Caco-2 (cell line): ENCODE measurements at regions not wholly inside any gene's neighbourhood (a gene's known extent, or its start where the extent isn't known, plus 50 kb on each side); places are given as distances from the start of the nearest gene placed in this dataset.

Source experiments
- BruUV-seq: library from RNA; stranded (reverse); fragments of 400-500 nt; replicated peaks from 2 replicates; lab custom pipeline; 2021; lab: Mats Ljungman, UMichigan
- CTCF ChIA-PET: fragments of 300-600 bp; sonication (Branson Sonifier 250); formaldehyde crosslinking; loops from one replicate; lab custom pipeline; 2022; ENCODE audit warnings: antibody characterized with exemption; lab: Charles Lee
- POLR2A ChIA-PET: fragments of 300-600 bp; sonication (Branson Sonifier 250); formaldehyde crosslinking; loops from one replicate; lab custom pipeline; 2022; ENCODE audit warnings: antibody characterized with exemption; lab: Charles Lee
- DNase-seq, 2 experiments: peaks; one replicate each; pipeline versions ENCODE4 v3.0.0 to v3.0.0-alpha.2; 2020 to 2022
- H3K27me3 ChIP-seq: replicated peaks from 2 replicates; pipeline ENCODE4 v1.6.0; 2011; ENCODE audit warnings: low read length; ENCODE audit not compliant: control insufficient read depth, insufficient read depth
- H3K36me3 ChIP-seq: 2 replicates; pipeline ENCODE4 v1.5.1; 2011; ENCODE audit warnings: low read length; ENCODE audit not compliant: control insufficient read depth, insufficient read depth
- H3K4me1 ChIP-seq: fragments of 250-450 bp; sonication (Bioruptor Pico); 2 replicates; pipeline ENCODE4 v1.5.1; 2020; ENCODE audit warnings: mild to moderate bottlenecking
- H3K4me3 ChIP-seq: 2 replicates; pipeline ENCODE4 v1.5.1; 2011; ENCODE audit warnings: low read depth, mild to moderate bottlenecking, control low read depth, low read length
- H3K9me3 ChIP-seq: fragments of 250-450 bp; sonication (Bioruptor Pico); 2 replicates; pipeline ENCODE4 v1.5.1; 2020; ENCODE audit warnings: mild to moderate bottlenecking, moderate library complexity
- H3K27ac Mint-ChIP-seq: one replicate; pipeline ENCODE4 v1.8.0; 2022; ENCODE audit warnings: mixed read lengths; ENCODE audit not compliant: unreplicated experiment
- H3K27me3 Mint-ChIP-seq: one replicate; pipeline ENCODE4 v1.8.0; 2022; ENCODE audit warnings: mixed read lengths; ENCODE audit not compliant: insufficient read depth, unreplicated experiment
- H3K36me3 Mint-ChIP-seq: one replicate; pipeline ENCODE4 v1.8.0; 2022; ENCODE audit warnings: mild to moderate bottlenecking, mixed read lengths; ENCODE audit not compliant: insufficient read depth, unreplicated experiment
- H3K4me1 Mint-ChIP-seq: one replicate; pipeline ENCODE4 v1.8.0; 2022; ENCODE audit warnings: low read depth, mixed read lengths; ENCODE audit not compliant: unreplicated experiment
- H3K4me3 Mint-ChIP-seq: one replicate; pipeline ENCODE4 v1.8.0; 2022; ENCODE audit warnings: mild to moderate bottlenecking, moderate library complexity, mixed read lengths; ENCODE audit not compliant: unreplicated experiment
- H3K9me3 Mint-ChIP-seq: one replicate; pipeline ENCODE4 v1.8.0; 2022; ENCODE audit warnings: mixed read lengths; ENCODE audit not compliant: unreplicated experiment
- CTCF ChIP-seq, 2 experiments: fragments of 200-600 bp in 1 of 2; IDR thresholded peaks; 1 replicate in 1 of 2; 2 replicates in 1 of 2; pipeline versions ENCODE4 v1.5.1 to v1.8.0; 2011 to 2022; ENCODE audit warnings: antibody characterized with exemption in 1 of 2, control low read depth in 1 of 2, inconsistent platforms in 1 of 2, low read depth in 1 of 2, low read length in 1 of 2, mild to moderate bottlenecking in 1 of 2, moderate library complexity in 1 of 2; ENCODE audit not compliant: insufficient read depth in 1 of 2, severe bottlenecking in 1 of 2, unreplicated experiment in 1 of 2
- intact Hi-C: fragments of 100-400 bp; cut with micrococcal nuclease; formaldehyde crosslinking; loops from one replicate; pipeline ENCODE4 v1.10.0; 2022; ENCODE audit not compliant: unreplicated experiment

- H3K4me1 ChIP-seq = 0 out of 2 replicates have a peak, but pooled peaks cover 5% of the 10 kb centered on the region
- TF ChIP-seq CTCF (IDR thresholded peaks at IDR 0.05; ENCODE audit: insufficient read depth in 1 of 2, low read depth in 1 of 2, low read length in 1 of 2, severe bottlenecking in 1 of 2, unreplicated experiment in 1 of 2) = no peak
- intact Hi-C loops = no loop called here
- H3K27me3 Mint-ChIP-seq = no peaks in the 10 kb centered on the region
- H3K36me3 ChIP-seq = no peaks in the 10 kb centered on the region
- H3K4me3 ChIP-seq = no peak overlapping the region
- no peaks in the 10 kb centered on the region for H3K36me3 Mint-ChIP-seq
- peaks cover 5% of the 10 kb centered on the region; the same call in 1 of the 2 replicates for H3K9me3 ChIP-seq
- peaks cover under 1% of the 10 kb centered on the region for H3K4me1 Mint-ChIP-seq
- ChIA-PET CTCF (no interaction called here), POLR2A (no interaction called here)
- H3K27me3 ChIP-seq = no peaks in the 10 kb centered on the region
- no peaks in the 10 kb centered on the region for H3K9me3 Mint-ChIP-seq
- no peak overlapping the region for H3K4me3 Mint-ChIP-seq
- no peak for DNase-seq
- no peak overlapping the region for H3K27ac Mint-ChIP-seq
- no TSS peak for BruUV-seq
Measured at GRCh38 chr6:11475016-11475415, 62.5 kb upstream of the TMEM170B start.

- Mint-ChIP-seq H3K4me1 (no peaks in the 10 kb centered on the region), H3K36me3 (no peaks in the 10 kb centered on the region), H3K9me3 (no peaks in the 10 kb centered on the region), H3K27ac (no peak overlapping the region), H3K4me3 (no peak overlapping the region), H3K27me3 (no peaks in the 10 kb centered on the region)
- CTCF ChIA-PET = no interaction called here
- no peak overlapping the region for H3K4me3 ChIP-seq
- H3K36me3 ChIP-seq = no peaks in the 10 kb centered on the region
- intact Hi-C loops = no loop called here
- BruUV-seq = no TSS peak
- POLR2A ChIA-PET = no interaction called here
- no peak for DNase-seq
- H3K27me3 ChIP-seq = no peaks in the 10 kb centered on the region
- no peaks in the 10 kb centered on the region for H3K4me1 ChIP-seq
- TF ChIP-seq CTCF (IDR thresholded peaks at IDR 0.05; ENCODE audit: insufficient read depth in 1 of 2, low read depth in 1 of 2, low read length in 1 of 2, severe bottlenecking in 1 of 2, unreplicated experiment in 1 of 2) = no peak
- H3K9me3 ChIP-seq = peaks cover 2% of the 10 kb centered on the region; the same call in 1 of the 2 replicates
Measured at GRCh38 chr6:11473008-11473740, 64.4 kb upstream of the TMEM170B start.

- Mint-ChIP-seq H3K9me3 (no peaks in the 10 kb centered on the region), H3K36me3 (no peaks in the 10 kb centered on the region), H3K27ac (no peak overlapping the region), H3K4me3 (no peak overlapping the region), H3K27me3 (no peaks in the 10 kb centered on the region), H3K4me1 (no peaks in the 10 kb centered on the region)
- no peak overlapping the region for H3K4me3 ChIP-seq
- POLR2A ChIA-PET = no interaction called here
- CTCF ChIA-PET = no interaction called here
- no peak for TF ChIP-seq CTCF (IDR thresholded peaks at IDR 0.05; ENCODE audit: insufficient read depth in 1 of 2, low read depth in 1 of 2, low read length in 1 of 2, severe bottlenecking in 1 of 2, unreplicated experiment in 1 of 2)
- no peak for DNase-seq
- no peaks in the 10 kb centered on the region for H3K36me3 ChIP-seq
- no peaks in the 10 kb centered on the region for H3K9me3 ChIP-seq
- BruUV-seq = no TSS peak
- H3K4me1 ChIP-seq = no peaks in the 10 kb centered on the region
- intact Hi-C loops = no loop called here
- H3K27me3 ChIP-seq = no peaks in the 10 kb centered on the region
Measured at GRCh38 chr6:11471261-11471660, 66.3 kb upstream of the TMEM170B start.
